ENCODE measurements at regions not wholly inside any gene's neighbourhood (a gene's known extent, or its start where the extent isn't known, plus 50 kb on each side); places are given as distances from the start of the nearest gene placed in this dataset.

- Histone ChIP-seq H3K27ac (replicated peaks) (no peak overlapping the region), H3K27me3 (ENCODE audit: low read depth) (no peaks in the 10 kb centered on the region), H3K9me3 (replicated peaks) (peaks cover 16% of the 10 kb centered on the region), H3K36me3 (no peaks in the 10 kb centered on the region), H3K4me1 (peaks cover 7% of the 10 kb centered on the region), H3K4me3 (no peak overlapping the region)
- intact Hi-C loops (cut with micrococcal nuclease): no loop called here
- TF ChIP-seq CTCF (IDR thresholded peaks at IDR 0.05; ENCODE audit: borderline replicate concordance): no peak
- no peak for DNase-seq
Observed at GRCh38 chr5:38613992-38614836, 57.8 kb upstream of the LIFR start.

GRCh38 chr5:38615042-38615441 lies 58.6 kb upstream of the LIFR start:
- no peak overlapping the region for H3K4me3 ChIP-seq
- TF ChIP-seq CTCF (IDR thresholded peaks at IDR 0.05; ENCODE audit: borderline replicate concordance): no peak
- H3K27ac ChIP-seq (replicated peaks): no peak overlapping the region
- H3K4me1 ChIP-seq: peaks cover 7% of the 10 kb centered on the region
- no peaks in the 10 kb centered on the region for H3K27me3 ChIP-seq (ENCODE audit: low read depth)
- peaks cover 22% of the 10 kb centered on the region for H3K9me3 ChIP-seq (replicated peaks)
- no peak for DNase-seq
- intact Hi-C loops (cut with micrococcal nuclease): no loop called here
- no peaks in the 10 kb centered on the region for H3K36me3 ChIP-seq

GRCh38 chr5:38615981-38616451 lies 59.6 kb upstream of the LIFR start:
- H3K36me3 ChIP-seq: no peaks in the 10 kb centered on the region
- H3K27me3 ChIP-seq (ENCODE audit: low read depth): no peaks in the 10 kb centered on the region
- H3K4me3 ChIP-seq: no peak overlapping the region
- intact Hi-C loops (cut with micrococcal nuclease): no loop called here
- TF ChIP-seq CTCF (IDR thresholded peaks at IDR 0.05; ENCODE audit: borderline replicate concordance): no peak
- H3K4me1 ChIP-seq: peaks cover 7% of the 10 kb centered on the region
- peaks cover 28% of the 10 kb centered on the region for H3K9me3 ChIP-seq (replicated peaks)
- DNase-seq: no peak
- no peak overlapping the region for H3K27ac ChIP-seq (replicated peaks)

GRCh38 chr5:38618154-38618553 lies 61.7 kb upstream of the LIFR start:
- no peak for TF ChIP-seq CTCF (IDR thresholded peaks at IDR 0.05; ENCODE audit: borderline replicate concordance)
- Histone ChIP-seq H3K36me3 (no peaks in the 10 kb centered on the region), H3K4me3 (no peak overlapping the region), H3K27ac (replicated peaks) (no peak overlapping the region), H3K4me1 (peaks cover 7% of the 10 kb centered on the region), H3K27me3 (ENCODE audit: low read depth) (no peaks in the 10 kb centered on the region), H3K9me3 (replicated peaks) (peaks cover 28% of the 10 kb centered on the region)
- intact Hi-C loops (cut with micrococcal nuclease): no loop called here
- no peak for DNase-seq

- no peaks in the 10 kb centered on the region for H3K27me3 ChIP-seq (ENCODE audit: low read depth)
- intact Hi-C loops (cut with micrococcal nuclease): no loop called here
- H3K27ac ChIP-seq (replicated peaks): no peak overlapping the region
- H3K36me3 ChIP-seq: no peaks in the 10 kb centered on the region
- TF ChIP-seq CTCF (IDR thresholded peaks at IDR 0.05; ENCODE audit: borderline replicate concordance): no peak
- peaks cover under 1% of the 10 kb centered on the region for H3K4me1 ChIP-seq
- H3K9me3 ChIP-seq (replicated peaks): peaks cover 28% of the 10 kb centered on the region
- no peak for DNase-seq
- H3K4me3 ChIP-seq: no peak overlapping the region
Observed at GRCh38 chr5:38621331-38621730, 64.9 kb upstream of the LIFR start.

Data from left ventricle myocardium inferior (tissue), 1 donor.